Spinal cord (tissue), 9 donors: ENCODE measurements at regions not wholly inside any gene's neighbourhood (a gene's known extent, or its start where the extent isn't known, plus 50 kb on each side); places are given as distances from the start of the nearest gene placed in this dataset.
A peak's percentile ranks its signal among the peaks of the same experiment; 100 is the strongest.

Source experiments
- DNase-seq, 6 donors: peaks; one replicate each; pipeline versions ENCODE4 v3.0.0 to v3.0.0-alpha.2; 2013 to 2015; ENCODE audit warnings: low spot score in 6 of 6, low read depth in 4 of 6
- H3K27ac ChIP-seq: one replicate; pipeline ENCODE4 v1.5.1; 2013; ENCODE audit warnings: low read depth, low read length, control low read depth
- H3K27me3 ChIP-seq: one replicate; pipeline ENCODE4 v1.6.1; 2013; ENCODE audit warnings: low read length; ENCODE audit not compliant: control insufficient read depth, insufficient read depth
- H3K36me3 ChIP-seq: one replicate; pipeline ENCODE4 v1.6.1; 2013; ENCODE audit warnings: low read length; ENCODE audit not compliant: control insufficient read depth, insufficient read depth
- H3K4me1 ChIP-seq: one replicate; pipeline ENCODE4 v1.6.1; 2013; ENCODE audit warnings: low read length; ENCODE audit not compliant: control insufficient read depth, insufficient read depth
- H3K4me3 ChIP-seq: one replicate; pipeline ENCODE4 v1.5.1; 2013; ENCODE audit warnings: low read depth, low read length, control low read depth
- H3K9me3 ChIP-seq: one replicate; pipeline ENCODE4 v1.6.1; 2013; ENCODE audit warnings: low read length; ENCODE audit not compliant: control insufficient read depth, insufficient read depth
- WGBS: methylation state at CpG from one replicate; pipeline ENCODE4 v1.1.5; 2013; ENCODE audit warnings: missing lambda C conversion rate; ENCODE audit not compliant: insufficient coverage; 5-methylcytosine and 5-hydroxymethylcytosine counted together
- donor health status: healthy.

- no peak overlapping the region for H3K4me3 ChIP-seq
- no CpG with 5 or more reads among the region's 3 CpGs for WGBS
Observed at GRCh38 chr4:117664706-117665444, 369.4 kb upstream of the NDST3 start.

GRCh38 chr4:117676153-117676552 is 358.1 kb upstream of the NDST3 start:
- DNase-seq = no peak
- no peaks in the 10 kb centered on the region for H3K4me1 ChIP-seq

More at GRCh38 chr4:117664706-117665444, 369.4 kb upstream of the NDST3 start:
- H3K27ac ChIP-seq = no peak overlapping the region
- no peaks in the 10 kb centered on the region for H3K27me3 ChIP-seq
- peak in 1 of 6 donors; percentile 15 for DNase-seq
- H3K36me3 ChIP-seq = no peaks in the 10 kb centered on the region
- H3K4me1 ChIP-seq = no peaks in the 10 kb centered on the region
- no peaks in the 10 kb centered on the region for H3K9me3 ChIP-seq

GRCh38 chr4:117678861-117679260 is 355.4 kb upstream of the NDST3 start:
- WGBS = 69% methylated on average over 4 of the region's 4 CpGs
- DNase-seq = no peak
- no peaks in the 10 kb centered on the region for H3K27me3 ChIP-seq
- H3K36me3 ChIP-seq = no peaks in the 10 kb centered on the region
- H3K27ac ChIP-seq = no peak overlapping the region
- H3K4me1 ChIP-seq = no peaks in the 10 kb centered on the region
- no peaks in the 10 kb centered on the region for H3K9me3 ChIP-seq
- no peak overlapping the region for H3K4me3 ChIP-seq

More at GRCh38 chr4:117676153-117676552, 358.1 kb upstream of the NDST3 start:
- no peaks in the 10 kb centered on the region for H3K36me3 ChIP-seq
- H3K27me3 ChIP-seq = no peaks in the 10 kb centered on the region
- H3K9me3 ChIP-seq = no peaks in the 10 kb centered on the region
- H3K4me3 ChIP-seq = no peak overlapping the region
- no peak overlapping the region for H3K27ac ChIP-seq
- no CpG with 5 or more reads among the region's 1 CpG for WGBS

- Histone ChIP-seq H3K27ac (no peak overlapping the region), H3K27me3 (no peaks in the 10 kb centered on the region), H3K4me1 (no peaks in the 10 kb centered on the region), H3K9me3 (no peaks in the 10 kb centered on the region), H3K4me3 (no peak overlapping the region), H3K36me3 (no peaks in the 10 kb centered on the region)
- 85% methylated on average over 7 of the region's 7 CpGs for WGBS
- DNase-seq = no peak
Observed at GRCh38 chr4:117691572-117692351, 342.5 kb upstream of the NDST3 start.

GRCh38 chr4:117692538-117692937 is 341.7 kb upstream of the NDST3 start:
- Histone ChIP-seq H3K4me1 (no peaks in the 10 kb centered on the region), H3K4me3 (no peak overlapping the region), H3K36me3 (no peaks in the 10 kb centered on the region), H3K27me3 (no peaks in the 10 kb centered on the region), H3K9me3 (no peaks in the 10 kb centered on the region), H3K27ac (no peak overlapping the region)
- 100% methylated on average over 1 of the region's 1 CpG for WGBS
- no peak for DNase-seq

- no peaks in the 10 kb centered on the region for H3K27me3 ChIP-seq
- no peak overlapping the region for H3K4me3 ChIP-seq
- H3K9me3 ChIP-seq = no peaks in the 10 kb centered on the region
- H3K36me3 ChIP-seq = no peaks in the 10 kb centered on the region
- 83% methylated on average over 2 of the region's 2 CpGs for WGBS
- no peaks in the 10 kb centered on the region for H3K4me1 ChIP-seq
- peak in 1 of 6 donors; percentile 18 for DNase-seq
- no peak overlapping the region for H3K27ac ChIP-seq
Observed at GRCh38 chr4:117699595-117699994, 334.7 kb upstream of the NDST3 start.

- H3K36me3 ChIP-seq = no peaks in the 10 kb centered on the region
- no peaks in the 10 kb centered on the region for H3K9me3 ChIP-seq
- no peak for DNase-seq
- H3K27ac ChIP-seq = no peak overlapping the region
- H3K27me3 ChIP-seq = no peaks in the 10 kb centered on the region
- no peak overlapping the region for H3K4me3 ChIP-seq
- H3K4me1 ChIP-seq = no peaks in the 10 kb centered on the region
- 100% methylated on average over 2 of the region's 3 CpGs for WGBS
Observed at GRCh38 chr4:117700111-117700892, 334.0 kb upstream of the NDST3 start.

- H3K27me3 ChIP-seq = no peaks in the 10 kb centered on the region
- no peak overlapping the region for H3K4me3 ChIP-seq
- no CpG with 5 or more reads among the region's 3 CpGs for WGBS
- no peak for DNase-seq
- H3K36me3 ChIP-seq = no peaks in the 10 kb centered on the region
- H3K27ac ChIP-seq = no peak overlapping the region
- H3K9me3 ChIP-seq = peaks cover 4% of the 10 kb centered on the region
- H3K4me1 ChIP-seq = no peaks in the 10 kb centered on the region
Observed at GRCh38 chr4:117702353-117702752, 331.9 kb upstream of the NDST3 start.

- H3K4me3 ChIP-seq = no peak overlapping the region
- peak in 1 of 6 donors; percentile 21 for DNase-seq
- WGBS = no CpG with 5 or more reads among the region's 2 CpGs
- no peaks in the 10 kb centered on the region for H3K36me3 ChIP-seq
- peaks cover 4% of the 10 kb centered on the region for H3K9me3 ChIP-seq
- H3K27ac ChIP-seq = no peak overlapping the region
- no peaks in the 10 kb centered on the region for H3K4me1 ChIP-seq
- no peaks in the 10 kb centered on the region for H3K27me3 ChIP-seq
Observed at GRCh38 chr4:117704721-117705120, 329.6 kb upstream of the NDST3 start.
